Inferior parietal cortex (tissue), 1 donor: ENCODE measurements at regions not wholly inside any gene's neighbourhood (a gene's known extent, or its start where the extent isn't known, plus 50 kb on each side); places are given as distances from the start of the nearest gene placed in this dataset.

Experiments
- DNase-seq: peaks from one replicate; pipeline ENCODE4 v3.0.0-alpha.2; 2016; ENCODE audit errors: extremely low spot score

DNA sequence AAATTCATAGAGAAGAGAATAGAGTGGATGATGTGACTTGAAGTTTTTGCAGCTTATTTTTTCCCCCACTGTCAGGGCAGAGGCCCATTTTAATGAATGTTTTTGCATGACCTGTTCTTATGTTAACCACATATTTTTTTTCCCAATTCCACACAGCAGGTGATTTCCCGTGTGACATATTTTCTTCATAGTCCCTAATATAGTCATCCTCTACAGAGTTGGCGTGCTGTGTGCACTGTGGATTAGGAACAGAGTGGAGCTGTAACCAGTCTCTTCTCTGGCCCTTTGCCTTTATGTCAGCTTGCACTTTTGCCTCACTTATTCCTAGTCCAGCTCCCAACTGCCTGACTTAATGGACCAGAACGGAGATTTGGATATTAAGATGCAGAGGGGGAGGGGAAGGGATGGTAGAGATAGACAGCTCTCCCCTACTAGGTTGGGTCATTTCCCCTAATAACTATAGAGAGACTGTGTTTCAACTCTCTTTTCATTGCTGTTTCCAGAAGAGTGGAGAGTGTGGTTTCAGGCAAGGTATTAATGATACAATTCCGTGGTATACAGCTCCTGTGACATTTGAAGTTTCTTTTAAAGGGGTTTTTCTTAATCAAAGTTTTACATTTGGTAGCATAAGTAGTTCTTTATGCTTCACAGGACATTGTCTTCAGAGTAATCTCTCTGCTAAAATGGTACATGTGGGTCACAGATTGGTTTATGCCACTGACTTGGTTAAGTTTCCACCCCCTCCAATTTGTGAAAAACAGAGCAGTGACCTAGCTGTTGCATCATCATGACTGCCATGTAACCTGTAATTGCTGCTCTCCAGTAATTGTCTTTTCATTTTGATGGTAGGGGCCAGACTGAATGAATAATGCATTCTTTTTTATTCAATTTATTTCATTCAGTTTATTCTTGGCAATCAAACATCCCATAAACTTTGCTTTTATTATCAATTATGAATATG is 161.3 kb downstream of the HAUS1 start:
- DNase-seq = no peak

DNA sequence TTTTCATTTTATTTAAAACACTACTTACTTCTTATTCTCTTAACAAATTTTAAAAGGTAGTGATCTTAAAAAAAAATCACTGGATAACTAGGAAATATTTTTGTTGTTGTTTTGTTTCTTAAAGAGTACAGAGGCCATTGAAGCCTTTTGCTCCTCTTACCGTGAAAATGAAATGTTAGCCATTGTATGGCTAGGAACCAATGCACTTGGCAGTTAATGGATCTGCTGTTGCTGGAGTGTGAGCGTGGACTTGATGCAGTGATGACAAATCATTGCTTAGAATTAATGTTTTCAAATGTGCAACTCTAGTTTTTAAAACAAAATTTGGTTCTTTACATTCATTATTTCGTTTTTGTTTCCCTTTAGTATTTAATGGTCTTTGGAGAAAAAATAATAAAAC is 162.3 kb downstream of the HAUS1 start:
- no peak for DNase-seq

DNA sequence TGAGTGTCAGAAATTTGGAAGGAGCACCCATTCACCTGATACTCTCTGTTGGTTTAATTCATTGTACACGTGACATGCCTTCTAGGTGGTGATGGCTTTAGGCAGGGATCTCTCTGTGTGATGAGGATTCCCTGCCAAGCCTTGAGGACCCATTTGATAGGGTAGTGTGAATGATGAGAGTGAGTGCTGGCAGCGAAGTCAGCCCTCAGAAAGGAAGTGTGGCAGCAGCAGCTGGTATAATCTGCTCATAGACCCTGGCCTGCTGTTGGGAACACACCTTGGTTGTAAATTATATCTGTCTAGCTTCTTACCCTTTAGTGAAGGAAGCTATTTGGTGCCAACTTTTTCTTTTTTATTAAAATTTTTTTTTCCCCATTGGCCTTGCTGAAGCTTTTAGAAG is 164.5 kb downstream of the HAUS1 start:
- DNase-seq = no peak

DNA sequence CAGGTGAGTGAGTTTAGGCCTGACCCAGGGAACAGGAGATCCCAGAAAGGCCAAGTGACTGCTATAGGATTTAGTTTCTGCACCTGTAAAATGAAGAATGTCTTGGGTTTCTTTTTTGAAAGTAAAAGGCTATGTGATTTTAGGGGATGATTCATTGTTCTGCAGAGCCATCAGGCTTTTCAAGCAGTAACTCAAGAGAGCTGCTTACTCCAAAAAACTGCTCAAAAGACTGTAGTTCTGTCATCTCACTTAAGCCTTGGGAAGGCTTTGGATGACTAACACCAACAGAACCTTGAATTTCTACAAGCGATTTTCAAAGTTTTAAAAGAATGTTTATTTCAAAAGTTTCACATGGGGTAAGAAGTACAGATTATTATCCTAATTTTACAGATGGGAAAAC is 165.1 kb downstream of the HAUS1 start:
- no peak for DNase-seq

DNA sequence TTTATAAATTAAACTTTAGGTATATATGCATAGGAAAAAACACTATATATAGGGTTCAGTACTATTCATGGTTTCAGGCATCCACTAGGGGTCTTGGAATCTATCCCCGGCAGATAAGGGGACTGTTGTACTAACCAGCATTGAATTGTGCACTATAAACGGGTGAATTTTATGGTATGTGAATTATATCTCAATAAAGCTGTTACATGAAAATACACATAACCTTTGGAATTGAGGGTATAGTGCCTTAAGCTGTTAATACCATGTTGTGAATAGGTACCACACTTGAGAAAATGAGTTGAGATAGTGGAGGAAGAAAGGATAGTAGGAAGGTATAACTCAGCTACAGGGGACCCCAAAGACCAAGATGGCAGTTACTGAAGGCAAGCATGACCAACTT is 167.3 kb downstream of the HAUS1 start:
- DNase-seq = no peak

DNA sequence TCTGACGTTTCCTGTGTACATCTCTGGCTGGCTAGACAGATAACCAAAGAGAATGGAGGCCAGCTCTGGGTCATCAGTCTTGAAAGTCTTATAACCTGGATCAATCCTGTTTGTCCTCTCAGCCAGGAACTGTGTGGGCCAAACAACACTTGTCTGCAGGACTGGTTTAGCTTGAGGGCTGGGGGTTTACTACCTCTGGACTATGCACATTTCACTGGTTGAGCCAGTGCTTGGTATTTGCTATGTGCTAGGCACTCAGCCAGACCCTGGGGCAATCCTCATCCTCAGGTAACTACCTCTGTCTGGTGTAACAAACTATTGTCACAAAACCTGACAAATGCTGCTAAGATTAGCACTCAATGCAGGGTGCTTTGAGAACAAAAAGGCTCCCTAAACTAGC is 169.7 kb downstream of the HAUS1 start:
- no peak for DNase-seq

DNA sequence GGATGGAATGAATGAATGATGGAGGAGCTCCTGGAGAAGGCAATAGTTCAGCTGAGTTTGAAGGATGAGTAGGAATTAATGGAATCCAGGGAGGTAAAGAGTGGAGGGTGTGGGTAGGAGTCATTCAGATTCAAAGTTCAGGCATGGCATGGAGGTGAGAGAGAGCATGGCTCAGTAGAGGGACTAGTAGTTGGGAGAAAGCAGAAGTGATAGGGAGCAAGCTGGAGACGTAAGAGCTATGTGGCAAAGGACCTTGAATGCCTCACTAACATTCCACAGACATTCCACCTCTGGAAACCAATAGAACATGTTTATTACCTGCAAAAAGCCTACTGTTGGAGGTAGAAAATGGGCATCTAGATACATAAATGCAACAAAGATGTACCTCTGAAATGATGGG is 170.1 kb downstream of the HAUS1 start:
- DNase-seq = no peak

DNA sequence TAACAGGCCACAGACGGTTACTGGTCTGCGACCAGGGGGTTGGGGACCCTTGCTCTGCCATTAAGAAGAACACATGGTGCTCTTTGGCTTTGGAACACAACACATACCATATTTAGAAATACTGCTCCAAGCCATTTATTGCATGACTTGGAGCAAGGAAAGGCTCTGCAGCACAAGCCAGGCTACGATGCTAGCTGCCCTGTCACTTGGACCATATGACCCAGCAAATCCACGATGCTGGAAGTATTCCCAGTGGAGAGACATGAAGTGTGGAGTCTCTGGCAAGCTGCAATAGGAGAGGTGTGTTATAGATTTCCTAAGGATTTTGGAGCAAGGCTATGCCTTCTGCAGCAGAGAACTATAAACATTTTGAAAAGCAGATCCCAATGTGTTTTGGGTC is 171.2 kb downstream of the HAUS1 start:
- DNase-seq = no peak

DNA sequence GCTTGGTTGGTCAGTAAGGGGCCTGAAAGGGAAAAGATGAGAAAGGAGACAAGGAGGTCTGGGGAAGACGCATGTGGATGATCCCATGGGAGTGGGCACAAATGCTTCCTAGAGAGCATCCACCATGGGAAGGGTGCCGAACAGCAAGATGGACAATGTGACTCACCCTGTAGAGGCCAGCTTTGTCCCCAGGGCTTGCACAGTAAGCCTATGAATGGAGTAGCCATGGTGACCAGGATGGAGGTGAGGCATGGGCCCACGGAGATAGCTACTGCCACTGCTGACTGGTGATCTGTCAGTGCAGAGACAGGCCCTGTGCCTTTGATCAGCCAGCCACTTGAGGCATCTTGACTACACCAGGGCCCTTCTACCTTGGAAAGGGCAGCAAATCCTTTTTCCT is 172.6 kb downstream of the HAUS1 start:
- no peak for DNase-seq

DNA sequence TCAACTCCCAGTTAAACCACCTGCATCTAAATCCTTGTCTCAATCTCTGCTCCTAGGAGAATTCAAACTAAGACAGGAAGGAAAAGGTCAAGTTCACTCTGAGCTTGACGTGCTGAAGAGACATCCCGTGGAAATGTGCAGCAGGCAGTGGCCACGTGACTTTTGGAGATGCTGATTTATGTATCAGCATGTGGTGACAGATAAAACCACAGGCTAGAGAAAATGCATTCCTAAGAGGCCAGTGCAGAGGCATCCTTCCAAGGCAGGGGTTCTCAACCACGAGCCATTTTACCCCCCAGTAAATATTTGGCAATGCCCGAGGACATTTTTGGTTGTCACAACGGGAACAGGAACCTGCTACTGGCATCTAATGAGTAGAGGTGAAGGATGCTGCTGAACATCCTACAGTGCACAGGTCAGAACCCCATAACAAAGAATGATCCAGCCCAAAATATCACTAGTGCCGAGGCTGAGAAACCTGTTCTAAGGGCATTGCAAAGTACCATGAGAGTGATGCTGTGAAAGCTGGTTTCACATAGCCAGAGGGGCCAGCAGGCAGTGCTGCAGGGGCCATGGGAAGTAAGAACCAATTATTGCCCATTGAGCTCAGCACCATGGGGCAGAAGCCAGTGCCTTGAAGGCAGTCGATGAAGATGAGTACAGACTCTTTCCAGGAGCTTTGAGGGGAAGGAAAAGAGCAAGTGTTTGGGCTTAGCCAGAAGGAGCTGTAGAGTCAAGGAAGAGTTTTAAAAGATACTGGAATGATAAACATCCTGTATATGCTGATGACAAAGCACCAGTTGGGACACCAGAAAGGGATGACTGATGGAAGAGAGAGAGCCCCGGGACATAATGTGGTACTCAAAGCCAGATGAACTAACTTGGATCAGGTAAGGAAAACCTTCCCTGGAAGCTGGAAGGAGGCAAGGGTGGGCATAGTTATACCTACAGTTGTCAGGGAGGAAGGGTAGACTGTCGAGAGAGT is 174.6 kb downstream of the HAUS1 start:
- DNase-seq = no peak

DNA sequence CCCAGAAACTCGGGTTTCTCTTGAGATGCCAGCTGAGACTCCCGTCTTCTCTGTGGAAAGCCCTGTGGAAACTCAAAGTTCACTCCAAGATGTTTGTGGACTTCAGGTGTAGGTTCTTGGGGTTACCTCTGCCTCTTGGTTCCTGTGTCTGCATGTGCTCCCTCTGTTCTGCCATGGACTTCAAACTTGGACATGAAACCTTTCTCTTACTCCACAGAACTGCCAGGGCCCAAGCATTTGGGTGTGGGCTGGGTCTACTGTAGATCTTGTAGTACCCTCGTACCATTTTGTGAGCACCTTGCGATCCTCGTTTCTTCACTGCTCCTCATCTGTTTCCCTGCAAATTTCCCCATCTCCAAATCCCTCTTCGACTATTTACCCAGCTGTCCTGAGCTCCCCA is 175.5 kb downstream of the HAUS1 start:
- DNase-seq = no peak

DNA sequence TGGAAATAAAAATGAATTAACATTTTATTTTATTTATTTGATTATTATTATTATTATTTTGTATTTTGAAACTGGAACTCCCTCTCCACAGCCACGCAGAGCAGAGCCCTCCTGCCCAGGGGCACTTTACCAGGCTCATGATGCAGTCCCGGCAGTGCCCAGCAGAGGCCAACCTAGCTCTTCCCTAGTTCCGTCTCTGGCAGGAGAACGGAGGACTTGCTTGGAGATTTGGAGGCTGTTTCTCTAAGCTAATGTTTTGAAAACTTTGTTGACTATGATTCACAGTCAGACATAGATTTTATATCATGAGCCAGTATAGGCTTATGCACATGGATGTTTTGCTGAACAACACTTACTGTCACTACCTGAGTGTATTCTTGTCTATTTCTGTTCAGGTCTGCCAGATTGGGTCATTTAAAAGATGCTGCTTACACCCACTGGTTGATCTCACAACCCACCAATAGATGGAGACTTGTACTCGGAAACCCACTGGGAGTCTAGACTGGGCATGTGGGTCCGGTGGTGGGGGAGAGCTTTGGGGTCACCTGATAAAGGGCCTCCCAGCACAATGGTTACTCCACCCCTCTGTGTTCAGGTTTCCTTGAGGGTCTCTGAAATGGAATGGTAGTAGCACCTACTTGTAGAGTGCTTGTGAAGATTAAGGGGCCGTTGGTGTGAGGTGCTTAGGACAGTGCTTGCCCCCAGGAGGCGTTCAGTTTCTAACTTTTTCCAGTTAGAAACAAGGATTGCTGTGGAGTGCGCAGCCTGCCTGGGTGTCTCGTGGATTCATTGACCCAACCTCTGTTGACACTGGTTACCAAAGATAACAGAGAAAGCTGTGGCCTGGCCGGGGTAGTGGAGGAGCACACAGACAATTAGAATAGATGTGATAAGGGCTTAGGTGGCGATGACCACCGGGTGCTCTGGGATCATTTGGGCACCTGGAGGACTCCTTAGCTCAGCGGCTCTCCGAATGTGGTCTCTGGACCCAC is 177.3 kb downstream of the HAUS1 start:
- DNase-seq = peak; percentile 80

DNA sequence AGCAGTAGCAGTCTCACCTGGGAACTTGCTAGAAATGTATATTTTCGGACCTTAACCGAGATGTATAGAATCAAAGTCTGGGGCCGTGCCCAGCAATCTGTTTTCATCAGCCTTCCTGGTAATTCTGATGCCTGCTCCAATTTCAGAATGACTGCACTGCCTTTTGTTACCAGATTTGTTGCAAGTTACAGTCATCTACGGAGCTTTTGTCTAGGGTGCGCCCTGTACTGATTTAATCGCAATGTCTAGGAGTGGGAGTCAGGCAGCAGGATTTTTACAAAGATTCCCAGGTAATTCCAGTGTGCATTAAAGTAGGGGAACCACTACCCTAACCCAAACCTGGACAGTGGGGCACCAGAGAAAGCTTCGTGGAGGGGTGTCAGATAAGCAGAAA is 178.0 kb downstream of the HAUS1 start:
- DNase-seq = no peak

DNA sequence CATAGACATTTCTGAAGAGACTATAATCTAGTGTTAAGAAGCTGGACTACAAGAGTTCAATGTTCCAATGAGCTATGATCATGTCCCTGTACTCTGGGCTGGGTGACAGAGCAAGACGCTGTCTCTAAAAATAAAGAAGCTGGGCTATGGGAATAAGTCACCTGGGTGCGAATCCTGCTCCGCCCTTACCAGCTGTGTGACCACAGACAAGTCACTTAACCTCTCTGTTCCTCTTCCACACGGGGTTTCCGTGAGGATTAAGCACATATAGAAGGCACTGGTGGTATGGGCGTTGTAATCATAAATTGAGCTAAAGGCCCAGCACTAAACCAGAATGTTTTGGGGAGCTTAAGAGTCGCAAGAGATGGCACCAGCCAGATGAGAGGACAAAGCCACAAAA is 178.5 kb downstream of the HAUS1 start:
- no peak for DNase-seq

DNA sequence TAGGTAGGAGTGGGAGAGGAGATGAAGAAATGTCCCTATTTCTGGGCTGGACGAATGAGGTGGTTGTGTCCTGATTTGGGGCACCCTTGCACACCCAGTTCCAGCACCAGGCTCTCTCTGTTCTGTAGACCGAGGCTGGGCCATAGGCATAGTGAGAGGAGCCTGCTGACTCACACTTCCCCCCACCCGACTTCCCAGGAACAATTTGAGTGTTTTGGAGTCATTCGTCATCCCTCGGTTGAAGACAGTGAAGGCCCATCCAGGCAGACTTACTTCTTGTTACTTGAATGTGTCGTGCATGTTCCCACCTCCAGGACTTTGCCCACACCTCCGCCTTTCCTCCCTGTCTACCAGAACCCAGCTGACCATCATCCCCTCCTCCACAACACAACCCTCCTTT is 179.1 kb downstream of the HAUS1 start:
- peak; percentile 27 for DNase-seq

DNA sequence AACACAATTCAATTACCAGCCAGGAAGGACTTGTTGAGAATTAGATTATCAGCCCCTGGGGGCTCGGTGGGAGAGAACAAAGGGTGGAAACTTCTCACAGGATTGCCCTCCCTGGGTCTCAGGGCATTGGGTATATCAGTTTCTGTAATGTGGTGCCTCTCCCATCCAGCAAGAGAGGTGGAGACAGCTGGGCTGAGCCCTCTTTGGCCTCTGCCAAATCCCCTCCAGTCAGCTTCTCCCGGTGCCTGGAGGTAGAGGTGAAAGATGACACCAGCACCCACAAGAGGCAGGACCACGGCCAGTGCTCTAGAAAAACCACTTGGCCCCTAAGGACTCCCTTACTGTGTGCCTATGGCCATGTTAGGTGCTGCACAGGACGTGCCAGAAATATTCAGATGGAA is 179.7 kb downstream of the HAUS1 start:
- no peak for DNase-seq

DNA sequence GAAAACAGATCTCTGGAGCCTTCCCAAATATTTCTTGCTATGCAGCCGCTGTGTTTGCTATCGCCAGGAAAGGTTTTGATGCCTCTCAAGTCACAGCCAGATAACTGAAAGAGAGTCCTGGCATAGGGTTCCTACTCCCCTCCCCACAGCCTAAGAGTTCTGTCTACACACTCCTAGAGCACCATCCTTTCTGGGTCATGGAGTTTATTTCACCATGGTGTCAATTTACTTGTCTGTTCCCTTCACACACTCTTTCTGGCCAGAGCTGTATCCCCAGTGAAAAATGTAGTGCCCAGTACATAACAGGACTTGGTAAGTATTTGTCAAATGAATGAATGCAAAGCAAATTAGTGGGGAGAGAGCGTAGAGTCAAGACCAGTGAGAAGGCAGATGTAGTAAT is 185.3 kb downstream of the HAUS1 start:
- no peak for DNase-seq

DNA sequence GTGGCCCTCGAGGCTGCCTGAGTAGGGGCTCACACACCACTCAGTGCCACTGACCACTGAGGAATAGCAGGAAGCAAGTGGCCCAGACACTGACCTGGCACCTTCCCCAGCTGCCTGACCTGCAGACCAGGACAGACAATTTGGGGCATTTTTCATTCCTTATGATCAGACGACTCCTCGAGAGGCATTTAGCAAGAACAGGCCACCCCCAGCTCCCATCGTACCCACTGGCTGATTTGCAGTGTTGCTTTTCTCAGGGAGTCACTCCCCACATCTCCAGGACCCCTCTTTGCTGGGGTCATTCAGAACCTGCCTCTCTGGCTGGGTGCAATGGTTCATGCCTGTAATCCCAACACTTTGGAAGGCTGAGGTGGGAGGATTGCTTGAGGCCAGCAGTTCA is 185.7 kb downstream of the HAUS1 start:
- no peak for DNase-seq

DNA sequence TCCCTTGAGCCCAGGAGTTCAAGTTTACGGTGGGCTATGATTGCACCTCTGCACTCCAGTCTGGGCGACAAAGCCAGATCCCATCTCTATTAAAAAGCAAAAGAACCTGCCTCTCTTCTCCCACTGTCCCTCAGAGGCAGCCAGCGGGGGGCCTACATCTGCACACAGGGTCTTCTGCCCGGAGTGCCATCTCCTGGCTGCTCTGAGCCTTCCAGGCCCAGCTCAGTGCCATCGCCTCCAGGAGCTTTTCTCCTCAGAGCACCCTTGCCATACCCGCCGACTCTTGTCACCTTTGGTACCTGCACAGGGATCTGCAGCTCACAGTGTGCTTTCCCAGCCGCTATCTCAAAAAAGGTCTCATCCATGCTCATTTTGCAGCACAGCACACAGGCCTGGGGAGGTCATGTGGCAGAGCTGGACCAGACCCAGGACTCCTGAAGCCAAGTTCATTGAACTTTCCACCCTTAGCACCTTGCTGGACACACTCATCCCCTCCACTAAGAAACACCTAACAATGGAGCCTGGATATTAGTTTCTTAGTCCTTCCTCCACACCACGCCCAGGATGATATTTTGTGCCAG is 186.3 kb downstream of the HAUS1 start:
- no peak for DNase-seq

DNA sequence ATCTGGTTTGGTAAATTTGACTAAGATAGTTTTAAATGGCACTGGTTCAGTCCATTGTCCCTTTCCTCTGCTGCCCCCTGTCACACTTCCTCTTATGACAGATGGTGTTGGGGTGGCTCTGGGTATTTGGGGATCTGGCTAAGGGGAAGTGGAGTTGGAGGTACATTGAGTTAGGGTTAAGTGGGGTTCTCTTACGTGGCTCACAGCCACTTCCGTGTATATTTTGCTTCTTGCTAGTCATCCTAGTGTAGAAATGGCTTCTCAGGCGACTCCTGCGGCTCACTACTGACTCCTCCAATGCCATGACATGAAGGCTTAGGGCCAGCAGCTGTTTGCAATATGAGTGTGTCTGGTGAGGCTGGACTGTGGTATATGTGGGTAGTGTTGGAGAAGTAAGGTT is 187.0 kb downstream of the HAUS1 start:
- no peak for DNase-seq

DNA sequence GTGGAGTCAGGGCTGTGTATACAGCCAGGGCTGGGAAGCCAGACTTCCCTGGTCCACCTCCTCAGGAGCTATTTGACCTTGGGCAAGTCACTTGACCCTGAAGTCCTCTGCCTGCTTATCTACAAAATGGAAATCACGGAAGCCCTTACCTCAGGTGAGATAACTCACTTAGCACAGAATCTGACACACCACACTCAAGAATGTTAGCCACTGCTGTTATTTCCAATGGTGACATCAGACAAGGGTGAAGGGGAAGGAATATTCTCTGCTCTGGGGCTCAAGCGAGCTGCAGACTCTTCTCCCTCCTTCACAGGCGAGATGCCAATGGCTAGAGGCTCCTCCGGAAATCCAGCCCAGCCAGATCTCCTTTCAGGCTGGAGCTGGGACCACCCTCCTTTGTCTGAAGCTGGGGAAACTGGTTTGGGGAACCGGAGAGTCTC is 189.6 kb downstream of the HAUS1 start:
- DNase-seq = no peak
